Activated CD8-positive, alpha-beta memory T cell treated with anti-CD3 and anti-CD28 coated beads, Interleukin-2, amount 50 U/mL, for 24 hours (primary cell): ENCODE measurements at regions not wholly inside any gene's neighbourhood (a gene's known extent, or its start where the extent isn't known, plus 50 kb on each side); places are given as distances from the start of the nearest gene placed in this dataset.
"Not testable (repeated sequence)": the region's sequence is repeated elsewhere in the genome, so short reads cannot be mapped to it uniquely, and the experiment has no call there.

Source experiments
- DNase-seq: peaks from one replicate; pipeline ENCODE4 v3.0.0-alpha.2; 2020; ENCODE audit errors: extremely low read depth

DNA sequence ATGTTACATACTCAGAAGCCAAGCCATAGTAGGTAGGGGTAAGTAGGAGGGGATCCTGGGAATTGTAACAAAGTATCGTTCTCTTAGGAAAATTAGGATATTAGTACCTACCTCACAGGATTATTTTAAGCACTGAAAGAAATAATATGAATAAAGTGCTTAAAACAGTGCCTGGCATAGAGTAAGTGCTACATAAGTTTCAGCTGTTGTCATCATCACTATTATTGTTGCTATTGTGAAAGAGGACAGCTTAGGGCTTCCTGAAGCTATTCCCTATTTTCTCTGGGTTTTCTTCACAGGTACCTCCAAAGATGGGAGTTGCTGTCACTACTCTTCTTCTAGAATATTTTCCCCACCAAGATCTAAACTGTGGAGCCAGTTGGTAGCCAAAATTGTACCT lies 443.7 kb upstream of the FGF16 start:
- DNase-seq: no peak

DNA sequence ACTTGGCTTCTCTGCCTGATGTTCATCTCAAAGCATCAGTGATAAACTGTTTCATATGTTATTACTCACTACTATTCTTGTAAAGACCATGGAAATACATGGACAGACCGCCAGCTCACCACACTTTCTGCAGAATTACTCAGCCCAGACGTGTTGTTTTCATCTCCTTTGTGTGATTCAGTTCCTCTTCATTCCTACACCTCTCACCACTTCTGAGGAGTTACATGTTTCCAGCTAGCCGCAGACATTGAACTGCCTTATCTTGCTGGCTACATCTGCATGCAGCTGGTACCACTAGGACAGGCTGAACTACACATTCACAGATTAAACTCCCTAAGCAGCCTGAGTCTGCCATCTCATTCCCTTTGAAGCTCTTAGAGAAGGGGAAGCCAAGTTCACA lies 443.2 kb upstream of the FGF16 start:
- peak; percentile 8 for DNase-seq

DNA sequence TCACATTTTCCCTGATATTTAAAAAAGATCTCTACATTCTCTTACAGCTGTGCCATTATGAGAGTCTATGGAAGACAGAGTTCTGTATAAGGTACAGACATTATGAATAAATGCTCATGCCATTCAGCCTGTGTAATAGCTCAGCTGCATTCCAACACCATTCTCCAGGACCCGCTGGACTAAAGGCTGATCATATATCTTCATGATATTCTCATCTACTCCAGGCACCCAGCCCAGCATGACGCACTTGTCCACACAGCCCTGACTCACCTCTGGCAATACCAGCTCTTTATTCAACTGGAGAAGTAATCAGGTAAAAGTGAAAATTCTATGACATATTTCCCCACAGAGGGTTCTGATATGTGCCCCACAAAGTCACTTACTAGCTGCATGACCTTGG lies 437.5 kb upstream of the FGF16 start:
- DNase-seq: no peak

DNA sequence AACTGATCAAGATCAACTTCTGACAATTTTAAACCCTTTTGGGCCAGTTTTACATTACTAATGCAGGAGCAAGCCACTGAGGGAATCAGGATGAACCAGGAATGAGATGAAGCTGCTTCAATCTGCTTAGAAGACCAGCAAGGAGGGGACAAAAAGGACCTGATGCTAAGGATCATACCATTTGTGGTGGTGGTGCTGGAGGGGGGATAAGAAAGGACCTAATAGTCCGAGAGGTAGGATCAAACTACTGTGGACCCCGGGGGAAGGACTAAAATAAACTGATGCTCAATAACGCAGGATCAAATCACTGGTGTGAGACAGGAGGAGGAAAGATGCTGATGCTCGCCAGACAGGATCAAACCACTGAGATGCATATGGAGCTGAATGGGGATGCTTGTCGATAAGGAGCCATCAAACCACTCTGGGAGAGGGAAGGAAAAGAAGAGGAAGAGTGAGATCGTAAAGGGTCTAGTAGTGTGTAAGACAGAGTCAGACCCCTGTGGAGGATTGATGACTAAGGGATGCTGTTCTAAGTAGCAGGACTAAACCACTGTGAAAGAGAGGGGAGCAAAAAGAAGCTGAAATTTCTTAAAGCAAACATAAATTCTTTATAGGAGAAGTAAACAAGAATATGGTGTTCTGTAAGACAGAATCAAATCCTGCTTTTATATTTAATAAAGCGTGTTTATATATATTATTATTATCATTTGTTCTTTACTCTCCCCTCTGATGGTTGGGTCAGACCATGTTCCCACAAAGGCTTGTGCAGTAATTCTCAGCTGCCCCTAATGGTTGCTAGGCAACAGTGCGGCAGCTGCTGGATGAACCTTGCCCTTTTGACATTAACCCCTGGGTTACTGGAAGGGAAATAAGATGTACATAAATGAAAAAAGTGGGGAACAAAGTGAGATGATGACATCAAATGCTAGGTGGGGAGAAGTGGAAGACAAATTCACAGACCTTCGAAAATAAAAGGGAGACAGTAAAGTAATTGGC lies 432.5 kb upstream of the FGF16 start:
- no peak for DNase-seq

DNA sequence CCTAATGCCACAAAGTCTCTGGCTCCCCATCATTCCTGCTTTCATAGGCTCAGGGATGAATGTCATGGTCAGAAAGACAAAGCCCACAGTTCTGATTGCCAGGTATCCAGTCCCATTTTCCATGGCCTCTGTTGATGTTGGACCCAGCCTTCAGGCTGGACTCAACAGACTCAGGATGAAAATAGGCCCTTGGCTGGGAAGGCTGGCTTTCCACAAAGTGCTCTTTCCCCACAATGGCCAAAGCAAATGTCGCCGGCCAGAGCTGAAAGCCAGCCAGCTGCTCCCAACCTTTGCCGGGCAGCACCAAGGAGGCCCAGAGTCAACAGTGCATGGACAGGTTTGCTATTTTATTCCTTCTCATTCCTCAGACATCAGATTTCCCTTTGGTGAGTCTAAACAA lies 430.1 kb upstream of the FGF16 start:
- no peak for DNase-seq

DNA sequence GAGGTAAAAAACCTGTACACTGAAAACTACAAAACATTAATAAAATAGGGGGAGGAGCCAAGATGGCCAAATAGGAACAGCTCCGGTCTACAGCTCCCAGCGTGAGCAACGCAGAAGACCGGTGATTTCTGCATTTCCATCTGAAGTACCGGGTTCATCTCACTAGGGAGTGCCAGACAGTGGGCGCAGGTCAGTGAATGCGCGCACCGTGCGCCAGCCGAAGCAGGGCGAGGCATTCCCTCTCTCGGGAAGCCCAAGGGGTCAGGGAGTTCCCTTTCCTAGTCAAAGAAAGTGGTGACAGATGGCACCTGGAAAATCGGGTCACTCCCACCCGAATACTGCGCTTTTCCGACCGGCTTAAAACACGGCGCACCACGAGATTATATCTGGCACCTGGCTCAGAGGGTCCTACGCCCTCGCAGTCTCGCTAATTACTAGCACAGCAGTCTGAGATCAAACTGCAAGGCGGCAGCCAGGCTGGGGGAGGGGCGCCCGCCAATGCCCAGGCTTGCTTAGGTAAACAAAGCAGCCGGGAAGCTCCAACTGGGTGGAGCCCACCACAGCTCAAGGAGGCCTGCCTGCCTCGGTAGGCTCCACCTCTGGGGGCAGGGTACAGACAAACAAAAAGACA lies 400.9 kb upstream of the FGF16 start:
- not testable (repeated sequence) for DNase-seq

DNA sequence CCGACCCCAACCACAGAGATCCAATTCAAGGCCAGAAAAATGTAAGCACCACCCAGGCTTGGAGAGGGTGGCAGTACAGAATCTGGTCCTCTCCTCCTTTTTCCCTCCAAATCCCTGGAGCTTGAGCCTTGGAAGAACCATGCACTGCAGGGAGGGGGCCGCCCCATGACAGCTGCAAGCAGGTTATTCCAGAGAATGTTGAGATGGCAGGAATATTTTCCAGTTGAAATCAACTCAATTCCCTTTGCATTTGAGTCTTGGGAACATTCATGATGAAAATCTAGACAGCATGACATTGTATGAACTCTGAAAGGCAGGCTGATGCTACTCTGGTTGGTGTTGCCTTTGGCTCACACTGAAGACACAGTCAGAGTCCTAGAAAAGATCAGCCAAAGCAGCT lies 386.6 kb upstream of the FGF16 start:
- DNase-seq: no peak

DNA sequence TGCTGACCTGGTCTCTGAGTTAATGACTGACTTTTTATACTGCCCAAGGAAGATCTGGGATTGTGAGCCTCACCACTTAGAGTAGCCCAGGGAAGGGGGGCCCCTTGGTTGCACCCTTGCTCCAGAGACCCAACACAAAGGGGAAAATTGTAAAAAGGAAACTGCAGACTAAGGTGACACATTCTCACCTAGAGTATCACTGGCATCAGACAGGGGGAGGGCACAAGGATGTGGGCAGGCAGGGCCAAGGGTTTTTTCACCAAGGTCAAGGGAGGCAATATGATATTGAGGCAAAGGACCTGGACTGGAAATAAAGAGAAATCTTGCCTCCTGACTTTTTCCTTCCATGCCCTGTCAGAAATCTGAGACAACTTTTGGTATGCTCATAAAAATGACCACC lies 386.2 kb upstream of the FGF16 start:
- DNase-seq: no peak

DNA sequence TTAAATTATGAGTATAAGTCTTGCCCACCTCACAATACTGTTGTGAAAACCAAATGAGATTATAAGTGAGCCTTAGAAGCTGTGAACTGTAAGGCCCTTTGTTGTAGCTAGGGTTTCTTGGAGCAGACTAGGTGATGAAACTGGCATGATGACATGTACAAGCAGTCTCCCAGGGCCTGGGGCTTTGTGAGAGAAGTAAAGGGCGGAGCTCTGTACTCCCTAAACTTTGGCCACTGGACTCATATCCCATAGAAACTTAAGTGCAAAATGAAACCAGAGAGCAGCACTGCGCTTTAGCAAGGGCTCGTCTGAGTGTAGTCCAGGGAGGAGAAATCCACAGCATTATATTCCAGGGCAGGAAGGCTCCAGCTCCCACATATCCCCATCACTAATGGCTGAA lies 385.6 kb upstream of the FGF16 start:
- no peak for DNase-seq

DNA sequence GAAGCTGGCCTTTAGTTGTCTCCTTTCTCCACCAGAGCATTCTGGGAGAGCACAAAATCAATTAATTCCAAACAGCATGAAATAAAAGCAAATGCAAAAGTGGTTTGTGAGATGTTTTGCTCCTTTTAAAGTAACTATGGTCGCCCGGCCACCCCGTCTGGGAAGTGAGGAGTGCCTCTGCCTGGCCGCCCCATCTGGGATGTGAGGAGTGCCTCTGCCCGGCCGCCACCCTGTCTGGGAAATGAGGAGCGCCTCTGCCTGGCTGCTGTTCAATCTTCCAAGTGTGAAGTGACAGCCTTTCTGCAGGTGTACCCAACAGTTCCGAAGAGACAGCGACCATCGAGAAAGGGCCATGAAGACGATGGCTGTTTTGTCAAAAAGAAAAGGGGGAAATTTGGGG lies 381.3 kb upstream of the FGF16 start:
- DNase-seq: no peak

DNA sequence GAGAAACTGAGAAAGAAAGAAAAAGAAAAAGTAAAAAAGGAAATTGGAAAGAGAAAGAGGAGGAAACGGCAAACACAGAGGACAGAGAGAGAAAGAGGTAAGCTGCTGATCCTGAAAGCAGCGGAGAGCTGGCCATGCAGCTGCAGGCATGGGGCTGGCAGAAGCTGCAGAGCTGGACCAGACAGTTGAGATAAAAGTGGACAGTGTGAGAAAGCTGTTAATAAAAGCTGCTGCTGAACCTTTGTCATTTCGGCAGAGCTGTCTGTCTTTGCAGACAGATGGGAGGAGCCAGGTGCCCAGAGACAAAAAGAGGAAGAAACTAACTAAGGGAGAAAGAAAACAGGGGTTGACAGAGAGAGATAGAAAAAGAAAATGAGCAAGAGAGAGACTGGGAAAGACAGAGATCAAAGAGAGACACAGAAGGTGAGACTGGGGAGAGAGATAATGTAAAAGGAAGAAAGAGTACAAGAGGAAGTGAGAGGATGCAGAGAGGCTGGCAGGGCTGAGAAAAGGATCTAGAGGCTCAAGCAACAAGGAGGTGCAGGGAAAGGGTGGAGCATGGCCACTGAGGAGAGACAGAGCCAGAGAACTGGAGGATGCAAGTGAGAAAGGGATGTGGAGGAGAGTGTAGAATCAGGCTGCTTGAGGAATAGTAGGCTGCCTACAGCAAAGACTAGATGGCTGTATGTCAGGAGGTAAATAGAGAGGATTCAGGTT lies 376.8 kb upstream of the FGF16 start:
- no peak for DNase-seq

DNA sequence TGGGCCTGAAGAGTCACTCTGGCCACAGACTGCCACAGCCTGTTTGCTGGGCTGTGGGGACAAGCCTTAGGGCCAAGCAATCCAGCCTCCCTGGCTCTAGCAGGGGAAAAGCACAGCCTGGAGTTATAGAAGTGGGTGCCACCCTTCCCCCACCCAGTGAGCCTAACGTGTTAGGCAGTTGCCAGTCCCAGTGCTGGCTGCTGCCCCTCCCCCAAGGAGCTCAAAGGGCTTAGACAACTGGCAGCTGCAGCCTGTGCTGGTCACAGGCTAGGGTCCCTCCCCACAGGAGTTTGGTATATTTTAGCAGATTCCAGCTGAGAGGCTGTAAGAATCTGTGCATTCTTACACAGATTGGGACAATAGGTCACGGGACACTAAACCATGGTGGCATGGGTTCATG lies 370.3 kb upstream of the FGF16 start:
- no peak for DNase-seq

DNA sequence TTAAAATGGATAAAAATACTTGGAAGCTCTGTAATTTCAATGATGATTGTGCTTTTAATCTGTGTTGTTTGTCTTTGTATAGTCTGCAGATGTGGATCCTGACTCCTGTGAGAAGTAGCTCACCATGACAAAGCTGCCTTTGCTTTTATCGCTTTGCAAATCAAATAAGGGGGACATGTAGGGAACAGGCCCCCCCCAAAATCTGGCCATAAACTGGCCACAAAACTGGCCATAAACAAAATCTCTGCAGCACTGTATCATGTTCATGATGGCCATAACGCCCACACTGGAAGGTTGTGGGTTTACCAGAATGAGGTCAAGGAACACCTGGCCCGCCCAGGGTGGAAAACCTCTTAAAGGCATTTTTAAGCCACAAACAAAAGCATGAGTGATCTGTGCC lies 366.0 kb upstream of the FGF16 start:
- not testable (repeated sequence) for DNase-seq

DNA sequence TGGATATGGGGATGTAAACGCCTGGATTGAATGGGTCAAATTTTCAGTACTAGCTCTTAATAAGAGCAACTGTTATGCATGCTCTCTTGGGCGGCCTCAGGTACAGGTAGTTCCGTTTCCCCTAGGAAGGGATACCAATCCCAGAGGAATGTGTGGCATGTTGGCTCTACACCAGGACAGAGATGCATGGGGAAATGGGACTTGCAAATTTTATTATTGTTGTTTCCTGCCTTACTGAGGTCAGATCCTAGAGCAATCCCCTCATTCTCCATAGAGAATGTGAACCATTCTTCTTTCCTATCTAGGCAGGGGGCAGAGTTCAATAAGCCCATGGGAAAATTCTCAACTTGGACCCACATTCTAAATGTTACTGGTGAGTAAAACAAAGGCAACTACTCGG lies 361.8 kb upstream of the FGF16 start:
- DNase-seq: no peak

DNA sequence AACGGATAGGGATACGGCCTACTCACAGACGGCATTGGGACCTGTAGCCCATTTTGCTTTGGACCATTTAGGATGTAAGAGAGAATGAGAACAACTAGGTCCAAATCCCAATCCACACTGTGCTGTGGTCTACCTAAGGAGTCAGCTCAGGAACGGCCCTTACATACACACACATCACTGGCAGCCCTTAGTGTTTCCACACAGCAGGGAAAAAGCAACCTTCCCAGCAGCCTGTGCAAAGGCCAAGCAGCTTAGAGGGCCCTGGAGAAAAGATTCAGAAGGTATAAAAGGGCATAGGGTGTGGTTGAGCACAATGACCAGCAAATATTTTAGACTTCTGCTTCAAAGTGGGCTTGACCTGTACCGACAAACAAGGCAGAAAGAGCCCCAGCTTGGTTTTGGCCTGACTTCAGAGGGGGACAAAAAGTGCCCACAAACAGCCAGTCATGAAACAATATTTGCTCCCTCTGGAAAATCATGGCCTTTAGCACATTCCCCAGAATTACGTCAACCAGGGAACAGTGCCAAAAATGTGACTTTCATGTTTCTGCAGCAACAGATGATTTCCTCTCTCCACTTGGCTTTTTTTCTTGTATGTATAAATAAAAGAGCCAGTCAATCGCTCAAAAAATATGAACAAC lies 359.5 kb upstream of the FGF16 start:
- no peak for DNase-seq

DNA sequence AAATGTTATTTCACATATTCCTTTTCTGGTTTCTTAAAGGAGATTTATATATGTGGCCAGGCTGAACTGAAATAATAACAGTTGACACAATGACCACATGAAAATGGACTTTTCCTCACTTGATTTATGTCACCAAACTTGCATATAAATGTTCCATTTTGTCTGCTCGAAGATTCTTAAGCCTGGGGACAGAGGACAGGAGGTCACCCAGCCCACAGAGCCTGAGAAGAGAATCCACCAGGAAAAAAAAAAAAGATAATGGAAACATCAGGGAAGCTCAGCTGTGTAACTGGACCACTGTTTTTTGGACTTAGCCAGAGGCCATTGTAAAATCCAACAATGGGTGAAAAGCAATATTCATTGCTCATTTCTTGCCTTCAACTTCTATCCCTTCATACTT lies 359.0 kb upstream of the FGF16 start:
- no peak for DNase-seq

DNA sequence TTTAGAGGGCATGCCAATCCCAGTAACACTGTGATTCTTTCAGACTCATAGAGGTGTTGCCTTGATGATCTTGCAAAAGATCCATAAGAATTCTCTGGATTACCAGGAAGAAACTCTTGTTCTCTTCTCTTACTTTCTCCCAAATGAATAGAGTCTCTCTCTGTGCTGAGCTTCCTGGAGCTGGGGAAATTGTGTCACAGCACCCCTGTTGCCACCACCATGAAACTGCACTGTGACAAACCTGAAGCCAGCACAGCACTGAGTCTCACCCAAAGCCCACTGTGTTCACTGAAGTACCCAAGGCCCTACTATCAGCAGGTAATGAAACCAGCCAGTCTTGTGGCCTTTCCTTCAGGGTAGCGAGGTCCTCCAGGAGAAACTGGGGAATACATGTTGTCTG lies 332.7 kb upstream of the FGF16 start:
- no peak for DNase-seq

DNA sequence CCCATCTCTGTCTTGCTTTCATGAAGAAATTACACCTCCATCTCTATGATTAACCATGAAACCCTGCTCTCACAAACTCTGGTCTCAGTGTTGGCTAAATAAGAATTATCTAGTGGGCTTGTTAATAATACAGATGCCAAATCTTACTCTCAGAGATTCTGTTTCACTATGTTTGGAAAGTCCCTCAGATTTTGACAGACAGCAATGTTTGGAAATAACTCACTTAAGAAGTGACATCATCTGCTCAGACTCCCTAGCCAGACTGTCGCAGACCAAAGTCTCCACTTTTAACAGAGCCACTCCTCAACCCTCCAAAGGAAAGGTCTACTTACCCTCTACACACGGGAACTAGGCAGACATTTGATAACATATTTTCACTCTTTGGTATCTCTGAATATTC lies 328.5 kb upstream of the FGF16 start:
- DNase-seq: no peak

DNA sequence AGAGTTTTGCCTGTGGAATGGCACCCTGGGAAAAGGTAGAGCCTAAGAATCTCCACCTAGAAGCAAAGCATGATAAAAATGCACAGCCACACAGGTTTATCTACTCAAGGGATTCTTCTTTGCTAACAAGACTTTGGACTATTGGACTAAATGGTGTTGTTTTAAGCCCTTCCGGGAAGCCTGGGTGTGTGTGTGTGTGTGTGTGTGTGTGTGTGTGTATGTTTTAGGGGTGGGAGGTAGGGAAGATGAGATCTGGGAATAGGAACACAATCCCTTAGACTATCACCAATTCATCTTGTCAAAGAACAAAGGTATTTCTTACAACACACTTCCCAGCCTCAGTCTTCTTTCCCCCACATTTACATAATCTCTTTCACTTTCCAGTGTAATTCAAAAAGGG lies 327.5 kb upstream of the FGF16 start:
- no peak for DNase-seq

DNA sequence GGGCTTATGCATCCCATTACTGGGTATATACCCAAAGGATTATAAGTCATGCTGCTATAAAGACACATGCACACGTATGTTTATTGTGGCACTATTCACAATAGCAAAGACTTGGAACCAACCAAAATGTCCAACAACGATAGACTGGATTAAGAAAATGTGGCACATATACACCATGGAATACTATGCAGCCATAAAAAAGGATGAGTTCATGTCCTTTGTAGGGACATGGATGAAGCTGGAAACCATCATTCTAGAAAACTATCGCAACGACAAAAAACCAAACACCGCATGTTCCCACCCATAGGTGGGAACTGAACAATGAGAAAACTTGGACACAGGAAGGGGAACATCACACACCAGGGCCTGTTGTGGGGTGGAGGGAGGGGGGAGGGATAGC lies 323.3 kb upstream of the FGF16 start:
- not testable (repeated sequence) for DNase-seq

DNA sequence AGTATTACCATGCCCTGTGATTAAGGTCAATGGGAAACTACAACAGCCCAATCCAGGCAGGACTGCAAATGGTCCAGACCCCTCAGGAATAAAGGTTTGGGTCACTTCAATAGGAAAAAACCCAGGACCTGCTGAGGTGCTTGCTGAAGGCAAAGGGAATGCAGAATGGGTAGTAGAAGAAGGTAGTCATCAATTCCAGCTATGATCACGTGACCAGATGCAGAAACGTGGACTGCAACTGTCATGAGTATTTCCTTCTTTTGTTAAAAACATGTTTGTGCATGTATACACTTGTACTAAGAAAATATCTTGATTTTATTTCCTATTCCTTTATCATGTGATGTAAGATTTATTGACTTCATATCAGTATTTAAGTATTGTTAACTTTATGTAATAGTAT lies 319.6 kb upstream of the FGF16 start:
- DNase-seq: not testable (repeated sequence)

DNA sequence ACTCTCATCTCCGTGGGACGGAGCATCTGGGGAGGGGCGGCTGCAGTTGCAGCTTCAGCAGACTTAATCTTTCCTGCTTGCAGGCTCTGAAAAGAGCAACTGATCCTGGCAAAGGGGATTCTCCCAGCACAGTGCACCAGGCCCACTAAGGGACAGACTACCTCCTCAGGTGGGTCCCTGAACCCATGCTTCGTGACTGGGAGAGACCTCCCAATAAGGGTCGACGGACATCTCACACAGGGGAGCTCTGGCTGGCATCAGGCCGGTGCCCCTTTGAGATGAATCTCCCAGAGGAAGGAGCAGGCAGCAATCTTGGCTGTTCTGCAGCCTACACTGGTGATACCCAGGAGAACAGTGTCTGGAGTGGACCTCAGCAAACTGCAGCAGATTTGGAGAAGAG lies 303.3 kb upstream of the FGF16 start:
- DNase-seq: no peak
